Right lobe of liver (tissue), 6 donors: ENCODE measurements at regions not wholly inside any gene's neighbourhood (a gene's known extent, or its start where the extent isn't known, plus 50 kb on each side); places are given as distances from the start of the nearest gene placed in this dataset.

Source experiments
- ATAC-seq, 4 donors: fragments of 200-7000 bp; cut with Tn5 transposase; one replicate each; pipeline ENCODE4 v1.9.1; 2020; ENCODE audit warnings: mild to moderate bottlenecking in 4 of 4, moderate library complexity in 4 of 4
- DNase-seq, 3 donors: peaks; one replicate each; pipeline ENCODE4 v3.0.0-alpha.2; 2020
- H3K27ac ChIP-seq, 3 donors: fragments of 200-600 bp; one replicate each; pipeline ENCODE4 v1.8.0; 2022
- H3K27me3 ChIP-seq, 2 donors: fragments of 200-600 bp; one replicate each; pipeline ENCODE4 v1.8.0; 2022
- H3K36me3 ChIP-seq, 4 donors: fragments of 200-600 bp; sonication (generic) in 1 of 4; one replicate each; pipeline versions ENCODE4 v1.5.1 to v1.8.0; 2017 to 2022; ENCODE audit warnings: control low read depth in 1 of 4
- H3K4me1 ChIP-seq, 4 donors: fragments of 200-600 bp; sonication (generic) in 1 of 4; one replicate each; pipeline versions ENCODE4 v1.5.1 to v1.8.0; 2017 to 2022; ENCODE audit warnings: control low read depth in 1 of 4
- H3K4me3 ChIP-seq, 3 donors: fragments of 200-600 bp; one replicate each; pipeline ENCODE4 v1.8.0; 2022
- H3K9me3 ChIP-seq, 4 donors: fragments of 200-600 bp; sonication (generic) in 1 of 4; one replicate each; pipeline versions ENCODE4 v1.5.1 to v1.8.0; 2017 to 2022; ENCODE audit warnings: control low read depth in 1 of 4
- CTCF ChIP-seq, 4 donors: fragments of 200-600 bp in 3 of 4; fragments of 450-650 bp in 1 of 4; IDR thresholded peaks; one replicate each; pipeline versions ENCODE4 v1.5.1 to v1.8.0; 2016 to 2022; ENCODE audit warnings: antibody characterized with exemption in 4 of 4, mild to moderate bottlenecking in 2 of 4
- POLR2A ChIP-seq: fragments of 450-650 bp; IDR thresholded peaks from one replicate; pipeline ENCODE4 v1.6.1; 2017; ENCODE audit warnings: antibody characterized with exemption, mild to moderate bottlenecking
- WGBS: methylation state at CpG from one replicate; pipeline ENCODE4 v1.1.6; 2018; ENCODE audit warnings: low coverage, low lambda C conversion rate; ENCODE audit not compliant: insufficient coverage; ENCODE audit errors: missing lambda C conversion rate; 5-methylcytosine and 5-hydroxymethylcytosine counted together
- intact Hi-C, 2 donors: fragments of 100-400 bp; cut with DNase I; formaldehyde crosslinking; loops; one replicate each; pipeline versions ENCODE4 v1.11.2 to v1.14.1; 2022
- donor health status: DM: no; HTN: yes; CAD: no.
- donor health status: DM: no; HTN: no; CAD: no.
- donor health status: DM: no; HTN: no; CAD: no.
- donor health status: DM: no; HTN: yes; CAD: no.
- donor health status: DM: no; HTN: yes; CAD: no.

DNA sequence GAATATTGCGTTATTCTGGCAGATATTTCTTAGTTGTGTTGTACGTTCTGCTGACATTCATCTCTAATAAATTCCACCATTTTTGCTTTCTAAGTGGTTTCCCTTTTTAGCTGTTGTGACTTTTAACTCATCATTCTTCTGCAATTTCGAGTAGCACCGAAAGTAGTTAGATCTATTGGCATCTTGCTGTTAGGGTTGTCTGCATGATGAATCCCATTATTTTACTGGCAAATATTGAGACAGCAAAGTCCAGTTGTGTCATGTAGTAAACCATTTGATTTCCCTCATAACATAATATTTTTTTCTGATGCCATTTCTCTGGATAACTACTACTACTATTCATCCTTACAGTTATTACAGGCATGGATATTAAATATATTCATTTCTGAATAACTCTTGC is 143.9 kb downstream of the SLITRK1 start:
- H3K27ac ChIP-seq: no peak overlapping the region
- H3K9me3 ChIP-seq: no peaks in the 10 kb centered on the region
- H3K27me3 ChIP-seq: no peaks in the 10 kb centered on the region
- H3K4me3 ChIP-seq: no peak overlapping the region
- TF ChIP-seq CTCF (IDR thresholded peaks at IDR 0.05) (no peak), POLR2A (no peak)
- DNase-seq: no peak
- 53% methylated on average over 4 of the region's 4 CpGs for WGBS
- intact Hi-C loops: no loop called here
- no peak for ATAC-seq
- H3K36me3 ChIP-seq: no peaks in the 10 kb centered on the region
- H3K4me1 ChIP-seq: no peaks in the 10 kb centered on the region

GRCh38 chr13:83733293-83733692 is 149.0 kb downstream of the SLITRK1 start:
- DNase-seq (no peak), ATAC-seq (no peak)
- Histone ChIP-seq H3K27me3 (no peaks in the 10 kb centered on the region), H3K4me1 (no peaks in the 10 kb centered on the region), H3K27ac (no peak overlapping the region), H3K4me3 (no peak overlapping the region), H3K36me3 (no peaks in the 10 kb centered on the region), H3K9me3 (no peaks in the 10 kb centered on the region)
- TF ChIP-seq POLR2A (no peak), CTCF (IDR thresholded peaks at IDR 0.05) (no peak)
- intact Hi-C loops: no loop called here

DNA sequence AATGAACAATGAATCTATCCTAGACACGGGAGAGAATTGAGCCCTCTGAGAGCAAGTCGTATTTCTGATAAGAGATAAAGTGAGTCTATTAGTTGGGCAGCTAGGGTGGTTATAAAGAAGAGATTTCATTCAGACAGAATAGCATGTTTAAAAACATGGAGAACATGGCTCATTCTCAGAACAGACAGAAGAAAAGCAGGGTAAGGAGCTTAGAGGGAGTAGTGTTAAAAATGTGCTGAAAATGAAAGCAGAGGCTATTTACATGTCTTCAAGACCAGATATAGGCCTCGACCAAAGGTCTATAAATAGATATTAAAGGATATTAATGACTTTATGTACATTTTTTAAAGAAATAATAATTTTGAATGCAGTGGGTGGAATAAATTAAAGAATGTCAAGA is 149.5 kb downstream of the SLITRK1 start:
- no peak for ATAC-seq
- WGBS: 23% methylated on average over 3 of the region's 3 CpGs
- H3K27ac ChIP-seq: no peak overlapping the region
- intact Hi-C loops: no loop called here
- H3K4me3 ChIP-seq: no peak overlapping the region
- no peak for DNase-seq
- no peaks in the 10 kb centered on the region for H3K36me3 ChIP-seq
- no peaks in the 10 kb centered on the region for H3K9me3 ChIP-seq
- H3K4me1 ChIP-seq: no peaks in the 10 kb centered on the region
- TF ChIP-seq CTCF (IDR thresholded peaks at IDR 0.05) (no peak), POLR2A (no peak)
- H3K27me3 ChIP-seq: no peaks in the 10 kb centered on the region

GRCh38 chr13:83731113-83731512 is 151.2 kb downstream of the SLITRK1 start:
- no peak for ATAC-seq
- 47% methylated on average over 1 of the region's 1 CpG for WGBS
- no peaks in the 10 kb centered on the region for H3K27me3 ChIP-seq

More at GRCh38 chr13:83731113-83731512, 151.2 kb downstream of the SLITRK1 start:
- Histone ChIP-seq H3K9me3 (no peaks in the 10 kb centered on the region), H3K4me3 (no peak overlapping the region), H3K36me3 (no peaks in the 10 kb centered on the region), H3K27ac (no peak overlapping the region), H3K4me1 (no peaks in the 10 kb centered on the region)
- no peak for DNase-seq
- intact Hi-C loops: no loop called here
- TF ChIP-seq CTCF (IDR thresholded peaks at IDR 0.05): no peak
- TF ChIP-seq POLR2A: no peak
